Ishikawa (cell line): ENCODE measurements at regions not wholly inside any gene's neighbourhood (a gene's known extent, or its start where the extent isn't known, plus 50 kb on each side); places are given as distances from the start of the nearest gene placed in this dataset.

ENCODE experiments used
- CEBPB ChIP-seq: IDR thresholded peaks from 2 replicates; pipeline ENCODE4 v1.6.1; 2012
- CREB1 ChIP-seq: IDR thresholded peaks from 2 replicates; pipeline ENCODE4 v1.6.1; 2012; ENCODE audit warnings: low read depth
- EGR1 ChIP-seq: IDR thresholded peaks from 2 replicates; pipeline ENCODE4 v1.6.1; 2012
- EP300 ChIP-seq: IDR thresholded peaks from 2 replicates; pipeline ENCODE4 v1.6.1; 2012; ENCODE audit warnings: borderline replicate concordance
- FOXM1 ChIP-seq: IDR thresholded peaks from 2 replicates; pipeline ENCODE4 v1.6.1; 2012; ENCODE audit warnings: low read depth, borderline replicate concordance
- NFIC ChIP-seq: IDR thresholded peaks from 2 replicates; pipeline ENCODE4 v1.6.1; 2012
- RAD21 ChIP-seq: IDR thresholded peaks from 2 replicates; pipeline ENCODE4 v1.6.1; 2012; ENCODE audit warnings: low read depth
- TAF1 ChIP-seq: IDR thresholded peaks from 2 replicates; pipeline ENCODE4 v1.6.1; 2012; ENCODE audit warnings: low read depth, mild to moderate bottlenecking
- TCF12 ChIP-seq: IDR thresholded peaks from 2 replicates; pipeline ENCODE4 v1.6.1; 2012; ENCODE audit warnings: low read depth
- USF1 ChIP-seq: IDR thresholded peaks from 2 replicates; pipeline ENCODE4 v1.6.1; 2012
- YY1 ChIP-seq: IDR thresholded peaks from 2 replicates; pipeline ENCODE4 v1.6.1; 2012; ENCODE audit warnings: low read depth
- TF ChIP-seq, protein P1 (sequence below): IDR thresholded peaks from 2 replicates; pipeline ENCODE4 v1.6.1; 2012; ENCODE audit warnings: low read depth, mild to moderate bottlenecking
- TF ChIP-seq, protein P2 (sequence below): IDR thresholded peaks from 2 replicates; pipeline ENCODE4 v1.6.1; 2012

GRCh38 chr5:124648902-124649467 lies 97.5 kb downstream of the ZNF608 start:
- TF ChIP-seq FOXM1 (no peak), YY1 (no peak), EP300 (no peak), RAD21 (no peak), CREB1 (no peak), TAF1 (no peak), CEBPB (no peak), EGR1 (no peak), NFIC (no peak), TCF12 (no peak), USF1 (no peak)
- TF ChIP-seq, protein P1, sequence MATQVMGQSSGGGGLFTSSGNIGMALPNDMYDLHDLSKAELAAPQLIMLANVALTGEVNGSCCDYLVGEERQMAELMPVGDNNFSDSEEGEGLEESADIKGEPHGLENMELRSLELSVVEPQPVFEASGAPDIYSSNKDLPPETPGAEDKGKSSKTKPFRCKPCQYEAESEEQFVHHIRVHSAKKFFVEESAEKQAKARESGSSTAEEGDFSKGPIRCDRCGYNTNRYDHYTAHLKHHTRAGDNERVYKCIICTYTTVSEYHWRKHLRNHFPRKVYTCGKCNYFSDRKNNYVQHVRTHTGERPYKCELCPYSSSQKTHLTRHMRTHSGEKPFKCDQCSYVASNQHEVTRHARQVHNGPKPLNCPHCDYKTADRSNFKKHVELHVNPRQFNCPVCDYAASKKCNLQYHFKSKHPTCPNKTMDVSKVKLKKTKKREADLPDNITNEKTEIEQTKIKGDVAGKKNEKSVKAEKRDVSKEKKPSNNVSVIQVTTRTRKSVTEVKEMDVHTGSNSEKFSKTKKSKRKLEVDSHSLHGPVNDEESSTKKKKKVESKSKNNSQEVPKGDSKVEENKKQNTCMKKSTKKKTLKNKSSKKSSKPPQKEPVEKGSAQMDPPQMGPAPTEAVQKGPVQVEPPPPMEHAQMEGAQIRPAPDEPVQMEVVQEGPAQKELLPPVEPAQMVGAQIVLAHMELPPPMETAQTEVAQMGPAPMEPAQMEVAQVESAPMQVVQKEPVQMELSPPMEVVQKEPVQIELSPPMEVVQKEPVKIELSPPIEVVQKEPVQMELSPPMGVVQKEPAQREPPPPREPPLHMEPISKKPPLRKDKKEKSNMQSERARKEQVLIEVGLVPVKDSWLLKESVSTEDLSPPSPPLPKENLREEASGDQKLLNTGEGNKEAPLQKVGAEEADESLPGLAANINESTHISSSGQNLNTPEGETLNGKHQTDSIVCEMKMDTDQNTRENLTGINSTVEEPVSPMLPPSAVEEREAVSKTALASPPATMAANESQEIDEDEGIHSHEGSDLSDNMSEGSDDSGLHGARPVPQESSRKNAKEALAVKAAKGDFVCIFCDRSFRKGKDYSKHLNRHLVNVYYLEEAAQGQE: no peak
- TF ChIP-seq, protein P2, sequence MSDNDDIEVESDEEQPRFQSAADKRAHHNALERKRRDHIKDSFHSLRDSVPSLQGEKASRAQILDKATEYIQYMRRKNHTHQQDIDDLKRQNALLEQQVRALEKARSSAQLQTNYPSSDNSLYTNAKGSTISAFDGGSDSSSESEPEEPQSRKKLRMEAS: no peak
